Osteocyte (in vitro differentiated cells): ENCODE measurements at regions not wholly inside any gene's neighbourhood (a gene's known extent, or its start where the extent isn't known, plus 50 kb on each side); places are given as distances from the start of the nearest gene placed in this dataset.

Source experiments
- DNase-seq: peaks from one replicate; pipeline ENCODE4 v3.0.0; 2021; ENCODE audit warnings: mixed read lengths; ENCODE audit not compliant: unreplicated experiment; ENCODE audit errors: extremely low spot score
- H3K27ac Mint-ChIP-seq: one replicate; pipeline ENCODE4 v1.8.0; 2021; ENCODE audit warnings: mild to moderate bottlenecking, mixed read lengths; ENCODE audit not compliant: unreplicated experiment
- H3K27me3 Mint-ChIP-seq: one replicate; pipeline ENCODE4 v1.8.0; 2021; ENCODE audit warnings: mixed read lengths; ENCODE audit not compliant: unreplicated experiment
- H3K36me3 Mint-ChIP-seq: one replicate; pipeline ENCODE4 v1.8.0; 2021; ENCODE audit warnings: mixed read lengths; ENCODE audit not compliant: unreplicated experiment
- H3K4me1 Mint-ChIP-seq: one replicate; pipeline ENCODE4 v1.8.0; 2021; ENCODE audit warnings: mixed read lengths; ENCODE audit not compliant: unreplicated experiment
- H3K4me3 Mint-ChIP-seq: one replicate; pipeline ENCODE4 v1.8.0; 2021; ENCODE audit warnings: mild to moderate bottlenecking, moderate library complexity, mixed read lengths; ENCODE audit not compliant: unreplicated experiment
- H3K9me3 Mint-ChIP-seq: one replicate; pipeline ENCODE4 v1.8.0; 2021; ENCODE audit warnings: mixed read lengths; ENCODE audit not compliant: unreplicated experiment
- TF ChIP-seq, protein P1 (sequence below): fragments of 200-600 bp; sonication (generic); IDR thresholded peaks from 2 replicates; pipeline ENCODE4 v1.5.0; 2021; ENCODE audit warnings: antibody characterized with exemption, mild to moderate bottlenecking, moderate library complexity

- no peak overlapping the region for H3K4me3 Mint-ChIP-seq
- H3K27ac Mint-ChIP-seq: peak overlapping the region; percentile 70
- TF ChIP-seq, protein P1, sequence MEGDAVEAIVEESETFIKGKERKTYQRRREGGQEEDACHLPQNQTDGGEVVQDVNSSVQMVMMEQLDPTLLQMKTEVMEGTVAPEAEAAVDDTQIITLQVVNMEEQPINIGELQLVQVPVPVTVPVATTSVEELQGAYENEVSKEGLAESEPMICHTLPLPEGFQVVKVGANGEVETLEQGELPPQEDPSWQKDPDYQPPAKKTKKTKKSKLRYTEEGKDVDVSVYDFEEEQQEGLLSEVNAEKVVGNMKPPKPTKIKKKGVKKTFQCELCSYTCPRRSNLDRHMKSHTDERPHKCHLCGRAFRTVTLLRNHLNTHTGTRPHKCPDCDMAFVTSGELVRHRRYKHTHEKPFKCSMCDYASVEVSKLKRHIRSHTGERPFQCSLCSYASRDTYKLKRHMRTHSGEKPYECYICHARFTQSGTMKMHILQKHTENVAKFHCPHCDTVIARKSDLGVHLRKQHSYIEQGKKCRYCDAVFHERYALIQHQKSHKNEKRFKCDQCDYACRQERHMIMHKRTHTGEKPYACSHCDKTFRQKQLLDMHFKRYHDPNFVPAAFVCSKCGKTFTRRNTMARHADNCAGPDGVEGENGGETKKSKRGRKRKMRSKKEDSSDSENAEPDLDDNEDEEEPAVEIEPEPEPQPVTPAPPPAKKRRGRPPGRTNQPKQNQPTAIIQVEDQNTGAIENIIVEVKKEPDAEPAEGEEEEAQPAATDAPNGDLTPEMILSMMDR: no peak
- peaks cover 39% of the 10 kb centered on the region for H3K4me1 Mint-ChIP-seq
- H3K27me3 Mint-ChIP-seq: no peaks in the 10 kb centered on the region
- H3K36me3 Mint-ChIP-seq: peaks cover 3% of the 10 kb centered on the region
- no peak for DNase-seq
- H3K9me3 Mint-ChIP-seq: peaks cover 18% of the 10 kb centered on the region
These were observed 452.1 kb upstream of the ST6GAL2 start for GRCh38 chr2:107338059-107338458.

- Mint-ChIP-seq H3K4me3 (no peak overlapping the region), H3K9me3 (peaks cover 18% of the 10 kb centered on the region), H3K27me3 (no peaks in the 10 kb centered on the region), H3K4me1 (peaks cover 39% of the 10 kb centered on the region), H3K27ac (peak overlapping the region; percentile 70), H3K36me3 (peaks cover 3% of the 10 kb centered on the region)
- TF ChIP-seq, protein P1: no peak
- no peak for DNase-seq
These were observed 452.6 kb upstream of the ST6GAL2 start for GRCh38 chr2:107338571-107338970.

DNA sequence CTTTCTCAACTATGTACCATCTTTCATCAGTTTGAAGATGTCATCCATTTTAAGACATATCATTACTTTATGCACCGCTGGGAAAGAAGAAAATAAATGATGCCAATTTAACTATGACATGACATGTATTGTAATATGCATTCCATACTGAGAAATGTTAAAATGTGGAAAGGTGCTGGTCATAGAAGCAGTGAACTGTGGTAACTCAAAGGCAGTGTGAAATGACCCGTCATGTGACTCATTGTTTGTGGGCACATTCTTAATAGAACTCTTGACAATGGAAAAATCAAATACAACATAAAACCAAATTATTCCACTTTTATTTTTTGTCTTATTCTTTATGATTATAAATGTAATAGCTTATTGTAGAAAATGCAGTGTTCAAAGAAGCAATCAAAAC lies 455.0 kb upstream of the ST6GAL2 start:
- Mint-ChIP-seq H3K27ac (no peak overlapping the region), H3K4me3 (no peak overlapping the region), H3K9me3 (peaks cover 18% of the 10 kb centered on the region), H3K4me1 (peaks cover 30% of the 10 kb centered on the region), H3K36me3 (peaks cover 3% of the 10 kb centered on the region), H3K27me3 (no peaks in the 10 kb centered on the region)
- TF ChIP-seq, protein P1: no peak
- no peak for DNase-seq

- H3K36me3 Mint-ChIP-seq: peaks cover 11% of the 10 kb centered on the region
- no peak for DNase-seq
- peaks cover 4% of the 10 kb centered on the region for H3K4me1 Mint-ChIP-seq
- TF ChIP-seq, protein P1: no peak
- peaks cover 5% of the 10 kb centered on the region for H3K27me3 Mint-ChIP-seq
- H3K27ac Mint-ChIP-seq: no peak overlapping the region
- H3K4me3 Mint-ChIP-seq: no peak overlapping the region
- peaks cover 24% of the 10 kb centered on the region for H3K9me3 Mint-ChIP-seq
These were observed 463.4 kb upstream of the ST6GAL2 start for GRCh38 chr2:107349329-107349728.

DNA sequence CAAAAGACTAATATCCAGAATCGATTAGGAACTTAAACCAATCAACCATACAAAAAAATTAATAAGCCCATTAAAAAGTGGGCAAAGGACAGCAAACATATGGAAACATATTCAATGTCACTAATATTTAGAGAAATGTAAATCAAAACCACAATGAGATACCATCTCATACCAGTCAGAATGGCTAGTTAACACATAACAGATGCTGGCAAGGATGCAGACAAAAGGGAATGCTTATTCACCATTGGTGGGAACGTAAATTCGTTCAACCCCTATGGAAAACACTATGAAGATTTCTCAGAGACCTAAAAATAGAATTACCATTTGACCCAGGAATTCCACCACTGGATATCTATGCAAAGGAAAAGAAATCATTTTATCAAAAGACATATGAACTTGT lies 468.2 kb upstream of the ST6GAL2 start:
- peaks cover 24% of the 10 kb centered on the region for H3K9me3 Mint-ChIP-seq
- TF ChIP-seq, protein P1: no peak
- peaks cover 11% of the 10 kb centered on the region for H3K36me3 Mint-ChIP-seq
- peaks cover 4% of the 10 kb centered on the region for H3K4me1 Mint-ChIP-seq
- no peak overlapping the region for H3K27ac Mint-ChIP-seq
- no peak overlapping the region for H3K4me3 Mint-ChIP-seq
- peaks cover 3% of the 10 kb centered on the region for H3K27me3 Mint-ChIP-seq
- DNase-seq: no peak
